ENCODE measurements at regions not wholly inside any gene's neighbourhood (a gene's known extent, or its start where the extent isn't known, plus 50 kb on each side); places are given as distances from the start of the nearest gene placed in this dataset.
"Not testable (repeated sequence)": the region's sequence is repeated elsewhere in the genome, so short reads cannot be mapped to it uniquely, and the experiment has no call there.

DNA sequence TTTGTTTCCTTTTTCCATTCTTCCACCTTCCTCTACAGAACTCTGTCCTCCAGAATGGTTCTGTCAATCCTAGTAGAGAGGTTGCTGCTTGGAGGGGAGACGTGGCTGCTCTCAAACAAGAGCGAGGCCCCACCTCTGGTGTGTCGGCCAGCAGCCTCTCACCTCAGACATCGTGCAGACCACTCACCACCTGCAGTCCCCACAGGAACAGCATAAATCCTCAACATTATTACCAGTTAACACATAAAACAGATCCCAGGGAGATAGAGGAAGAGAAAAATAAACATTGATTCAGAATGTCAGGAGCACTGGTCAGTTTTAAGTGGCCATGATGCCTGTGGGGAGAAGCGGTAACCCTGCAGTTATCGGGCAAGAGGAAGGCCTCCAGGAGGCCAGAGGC lies 485.9 kb upstream of the DPP6 start:
- no peak for ATAC-seq
- TF ChIP-seq TOX (CRISPR knock-in tag; IDR thresholded peaks at IDR 0.05; ENCODE audit: borderline replicate concordance) (no peak), ZNF565 (CRISPR knock-in tag; conservative IDR thresholded peaks at IDR 0.05; ENCODE audit: low read depth) (no peak), ISL1 (CRISPR knock-in tag; IDR thresholded peaks at IDR 0.05) (no peak), CSRNP3 (CRISPR knock-in tag; IDR thresholded peaks at IDR 0.05) (no peak), BACH2 (CRISPR knock-in tag; IDR thresholded peaks at IDR 0.05; ENCODE audit: borderline replicate concordance) (no peak), ZNF8 (CRISPR knock-in tag; IDR thresholded peaks at IDR 0.05) (no peak), SNAI2 (CRISPR knock-in tag; IDR thresholded peaks at IDR 0.05) (no peak), ESRRG (CRISPR knock-in tag; IDR thresholded peaks at IDR 0.05) (no peak), CSDC2 (CRISPR knock-in tag; IDR thresholded peaks at IDR 0.05) (no peak), ZFP3 (CRISPR knock-in tag; IDR thresholded peaks at IDR 0.05) (no peak), RARB (CRISPR knock-in tag; IDR thresholded peaks at IDR 0.05) (no peak), ZFP30 (CRISPR knock-in tag; IDR thresholded peaks at IDR 0.05) (no peak), GLIS3 (CRISPR knock-in tag; IDR thresholded peaks at IDR 0.05) (no peak), TCF4 (CRISPR knock-in tag; IDR thresholded peaks at IDR 0.05; ENCODE audit: borderline replicate concordance) (no peak), PPARA (CRISPR knock-in tag; IDR thresholded peaks at IDR 0.05; ENCODE audit: borderline replicate concordance) (no peak), ZNF70 (CRISPR knock-in tag; IDR thresholded peaks at IDR 0.05) (no peak)
- TF ChIP-seq, protein P1, sequence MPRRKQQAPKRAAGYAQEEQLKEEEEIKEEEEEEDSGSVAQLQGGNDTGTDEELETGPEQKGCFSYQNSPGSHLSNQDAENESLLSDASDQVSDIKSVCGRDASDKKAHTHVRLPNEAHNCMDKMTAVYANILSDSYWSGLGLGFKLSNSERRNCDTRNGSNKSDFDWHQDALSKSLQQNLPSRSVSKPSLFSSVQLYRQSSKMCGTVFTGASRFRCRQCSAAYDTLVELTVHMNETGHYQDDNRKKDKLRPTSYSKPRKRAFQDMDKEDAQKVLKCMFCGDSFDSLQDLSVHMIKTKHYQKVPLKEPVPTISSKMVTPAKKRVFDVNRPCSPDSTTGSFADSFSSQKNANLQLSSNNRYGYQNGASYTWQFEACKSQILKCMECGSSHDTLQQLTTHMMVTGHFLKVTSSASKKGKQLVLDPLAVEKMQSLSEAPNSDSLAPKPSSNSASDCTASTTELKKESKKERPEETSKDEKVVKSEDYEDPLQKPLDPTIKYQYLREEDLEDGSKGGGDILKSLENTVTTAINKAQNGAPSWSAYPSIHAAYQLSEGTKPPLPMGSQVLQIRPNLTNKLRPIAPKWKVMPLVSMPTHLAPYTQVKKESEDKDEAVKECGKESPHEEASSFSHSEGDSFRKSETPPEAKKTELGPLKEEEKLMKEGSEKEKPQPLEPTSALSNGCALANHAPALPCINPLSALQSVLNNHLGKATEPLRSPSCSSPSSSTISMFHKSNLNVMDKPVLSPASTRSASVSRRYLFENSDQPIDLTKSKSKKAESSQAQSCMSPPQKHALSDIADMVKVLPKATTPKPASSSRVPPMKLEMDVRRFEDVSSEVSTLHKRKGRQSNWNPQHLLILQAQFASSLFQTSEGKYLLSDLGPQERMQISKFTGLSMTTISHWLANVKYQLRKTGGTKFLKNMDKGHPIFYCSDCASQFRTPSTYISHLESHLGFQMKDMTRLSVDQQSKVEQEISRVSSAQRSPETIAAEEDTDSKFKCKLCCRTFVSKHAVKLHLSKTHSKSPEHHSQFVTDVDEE (CRISPR knock-in tag; IDR thresholded peaks at IDR 0.05): no peak
- TF ChIP-seq, protein P2, sequence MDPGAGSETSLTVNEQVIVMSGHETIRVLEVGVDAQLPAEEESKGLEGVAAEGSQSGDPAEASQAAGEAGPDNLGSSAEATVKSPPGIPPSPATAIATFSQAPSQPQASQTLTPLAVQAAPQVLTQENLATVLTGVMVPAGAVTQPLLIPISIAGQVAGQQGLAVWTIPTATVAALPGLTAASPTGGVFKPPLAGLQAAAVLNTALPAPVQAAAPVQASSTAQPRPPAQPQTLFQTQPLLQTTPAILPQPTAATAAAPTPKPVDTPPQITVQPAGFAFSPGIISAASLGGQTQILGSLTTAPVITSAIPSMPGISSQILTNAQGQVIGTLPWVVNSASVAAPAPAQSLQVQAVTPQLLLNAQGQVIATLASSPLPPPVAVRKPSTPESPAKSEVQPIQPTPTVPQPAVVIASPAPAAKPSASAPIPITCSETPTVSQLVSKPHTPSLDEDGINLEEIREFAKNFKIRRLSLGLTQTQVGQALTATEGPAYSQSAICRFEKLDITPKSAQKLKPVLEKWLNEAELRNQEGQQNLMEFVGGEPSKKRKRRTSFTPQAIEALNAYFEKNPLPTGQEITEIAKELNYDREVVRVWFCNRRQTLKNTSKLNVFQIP (CRISPR knock-in tag; IDR thresholded peaks at IDR 0.05; ENCODE audit: borderline replicate concordance, low read depth): no peak

DNA sequence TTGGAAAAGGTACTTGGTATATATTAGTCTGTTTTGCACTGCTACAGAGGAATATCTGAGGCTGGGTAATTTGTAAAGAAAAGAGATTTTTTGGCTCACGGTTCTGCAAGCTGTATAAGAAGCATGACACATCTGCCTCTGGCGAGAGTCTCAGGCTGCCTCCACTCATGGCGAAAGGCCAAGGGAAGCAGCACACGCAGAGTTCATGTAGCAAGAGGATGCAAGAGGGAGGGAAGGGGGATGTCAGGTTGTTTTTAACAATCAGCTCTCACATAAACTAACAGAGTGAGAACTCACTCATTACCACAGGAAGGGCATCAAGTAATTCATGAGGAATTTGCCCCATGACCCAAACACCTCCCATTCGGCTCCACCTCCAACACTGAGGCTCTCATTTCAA lies 484.8 kb upstream of the DPP6 start:
- TF ChIP-seq ZNF70 (CRISPR knock-in tag; IDR thresholded peaks at IDR 0.05) (no peak), RARB (CRISPR knock-in tag; IDR thresholded peaks at IDR 0.05) (no peak), TCF4 (CRISPR knock-in tag; IDR thresholded peaks at IDR 0.05; ENCODE audit: borderline replicate concordance) (no peak), TOX (CRISPR knock-in tag; IDR thresholded peaks at IDR 0.05; ENCODE audit: borderline replicate concordance) (no peak), ZNF565 (CRISPR knock-in tag; conservative IDR thresholded peaks at IDR 0.05; ENCODE audit: low read depth) (no peak), ZC3H10 (CRISPR knock-in tag; IDR thresholded peaks at IDR 0.05) (no peak)
- TF ChIP-seq, protein P2 (CRISPR knock-in tag; IDR thresholded peaks at IDR 0.05; ENCODE audit: borderline replicate concordance, low read depth): no peak
- TF ChIP-seq, protein P3, sequence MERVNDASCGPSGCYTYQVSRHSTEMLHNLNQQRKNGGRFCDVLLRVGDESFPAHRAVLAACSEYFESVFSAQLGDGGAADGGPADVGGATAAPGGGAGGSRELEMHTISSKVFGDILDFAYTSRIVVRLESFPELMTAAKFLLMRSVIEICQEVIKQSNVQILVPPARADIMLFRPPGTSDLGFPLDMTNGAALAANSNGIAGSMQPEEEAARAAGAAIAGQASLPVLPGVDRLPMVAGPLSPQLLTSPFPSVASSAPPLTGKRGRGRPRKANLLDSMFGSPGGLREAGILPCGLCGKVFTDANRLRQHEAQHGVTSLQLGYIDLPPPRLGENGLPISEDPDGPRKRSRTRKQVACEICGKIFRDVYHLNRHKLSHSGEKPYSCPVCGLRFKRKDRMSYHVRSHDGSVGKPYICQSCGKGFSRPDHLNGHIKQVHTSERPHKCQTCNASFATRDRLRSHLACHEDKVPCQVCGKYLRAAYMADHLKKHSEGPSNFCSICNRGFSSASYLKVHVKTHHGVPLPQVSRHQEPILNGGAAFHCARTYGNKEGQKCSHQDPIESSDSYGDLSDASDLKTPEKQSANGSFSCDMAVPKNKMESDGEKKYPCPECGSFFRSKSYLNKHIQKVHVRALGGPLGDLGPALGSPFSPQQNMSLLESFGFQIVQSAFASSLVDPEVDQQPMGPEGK (CRISPR knock-in tag; IDR thresholded peaks at IDR 0.05; ENCODE audit: borderline replicate concordance): no peak
- TF ChIP-seq, protein P1 (CRISPR knock-in tag; IDR thresholded peaks at IDR 0.05): no peak
- ATAC-seq: no peak

GRCh38 chr7:153569520-153569919 lies 482.7 kb upstream of the DPP6 start:
- ATAC-seq: not testable (repeated sequence)

Data from SK-N-SH treated with all-trans-retinoic acid at 6 μM for 48 hours (cell line).